Liver (tissue), 8 donors: ENCODE measurements at regions not wholly inside any gene's neighbourhood (a gene's known extent, or its start where the extent isn't known, plus 50 kb on each side); places are given as distances from the start of the nearest gene placed in this dataset.

Experiments used
- DNase-seq: peaks from one replicate; pipeline ENCODE4 v3.0.0-alpha.2; 2017; ENCODE audit warnings: low spot score
- H3K27ac ChIP-seq, 2 donors: one replicate each; pipeline ENCODE4 v1.7.0; 2013; ENCODE audit warnings: inconsistent platforms in 2 of 2, low read length in 2 of 2, control low read depth in 1 of 2, low read depth in 1 of 2, mild to moderate bottlenecking in 1 of 2
- H3K27me3 ChIP-seq, 4 donors: one replicate each; pipeline versions ENCODE4 v1.6.1 to v1.7.0; 2013; ENCODE audit warnings: low read length in 3 of 4, inconsistent platforms in 1 of 4, mild to moderate bottlenecking in 1 of 4, moderate library complexity in 1 of 4; ENCODE audit not compliant: control insufficient read depth in 4 of 4, insufficient read depth in 4 of 4
- H3K36me3 ChIP-seq, 4 donors: one replicate each; pipeline versions ENCODE4 v1.6.1 to v1.7.0; 2013; ENCODE audit warnings: low read length in 3 of 4, mild to moderate bottlenecking in 3 of 4, low read depth in 1 of 4, moderate library complexity in 1 of 4; ENCODE audit not compliant: control insufficient read depth in 4 of 4, insufficient read depth in 3 of 4
- H3K4me1 ChIP-seq, 4 donors: one replicate each; pipeline versions ENCODE4 v1.6.1 to v1.7.0; 2013; ENCODE audit warnings: low read length in 3 of 4, mild to moderate bottlenecking in 3 of 4, moderate library complexity in 1 of 4; ENCODE audit not compliant: control insufficient read depth in 4 of 4, insufficient read depth in 4 of 4
- H3K4me3 ChIP-seq, 3 donors: one replicate each; pipeline versions ENCODE4 v1.6.1 to v1.7.0; 2013; ENCODE audit warnings: low read length in 3 of 3, control low read depth in 1 of 3, low read depth in 1 of 3, mild to moderate bottlenecking in 1 of 3
- H3K9ac ChIP-seq, 2 donors: one replicate each; pipeline ENCODE4 v1.7.0; 2013; ENCODE audit warnings: low read length in 2 of 2, mild to moderate bottlenecking in 2 of 2, moderate library complexity in 2 of 2, control low read depth in 1 of 2, low read depth in 1 of 2
- H3K9me3 ChIP-seq, 4 donors: one replicate each; pipeline versions ENCODE4 v1.6.1 to v1.7.0; 2013; ENCODE audit warnings: low read length in 3 of 4; ENCODE audit not compliant: control insufficient read depth in 4 of 4
- EGR1 ChIP-seq, 2 donors: IDR thresholded peaks; 2 replicates each; pipeline ENCODE4 v1.6.1; 2016 to 2018; ENCODE audit warnings: antibody characterized with exemption in 2 of 2, low read depth in 2 of 2
- FOXA1 ChIP-seq: IDR thresholded peaks from 2 replicates; pipeline ENCODE4 v1.6.1; 2016; ENCODE audit warnings: antibody characterized with exemption
- FOXA2 ChIP-seq: IDR thresholded peaks from 2 replicates; pipeline ENCODE4 v1.6.1; 2016; ENCODE audit warnings: antibody characterized with exemption
- GABPA ChIP-seq, 2 donors: IDR thresholded peaks in 1 of 2; conservative IDR thresholded peaks in 1 of 2; 2 replicates each; pipeline ENCODE4 v1.6.1; 2016; ENCODE audit warnings: antibody characterized with exemption in 2 of 2, mild to moderate bottlenecking in 1 of 2, moderate library complexity in 1 of 2
- HNF4A ChIP-seq, 2 donors: conservative IDR thresholded peaks; 2 replicates each; pipeline ENCODE4 v1.6.1; 2016; ENCODE audit warnings: antibody characterized with exemption in 2 of 2, mild to moderate bottlenecking in 2 of 2
- HNF4G ChIP-seq: IDR thresholded peaks from 2 replicates; pipeline ENCODE4 v1.6.1; 2016; ENCODE audit warnings: antibody characterized with exemption
- JUND ChIP-seq, 2 donors: IDR thresholded peaks; 2 replicates each; pipeline ENCODE4 v1.6.1; 2016; ENCODE audit warnings: antibody characterized with exemption in 2 of 2
- NR2F2 ChIP-seq: IDR thresholded peaks from 2 replicates; pipeline ENCODE4 v1.6.1; 2016; ENCODE audit warnings: antibody characterized with exemption
- RAD21 ChIP-seq, 2 donors: IDR thresholded peaks; 2 replicates each; pipeline ENCODE4 v1.6.1; 2016; ENCODE audit warnings: antibody characterized with exemption in 2 of 2, mild to moderate bottlenecking in 2 of 2
- REST ChIP-seq: IDR thresholded peaks from 2 replicates; pipeline ENCODE4 v1.6.1; 2016; ENCODE audit warnings: antibody characterized with exemption, mild to moderate bottlenecking
- RXRA ChIP-seq, 2 donors: IDR thresholded peaks; 2 replicates each; pipeline ENCODE4 v1.6.1; 2017 to 2018; ENCODE audit warnings: antibody characterized with exemption in 2 of 2, mild to moderate bottlenecking in 1 of 2
- SP1 ChIP-seq: IDR thresholded peaks from 2 replicates; pipeline ENCODE4 v1.6.1; 2018; ENCODE audit warnings: antibody characterized with exemption, mild to moderate bottlenecking
- TAF1 ChIP-seq: conservative IDR thresholded peaks from 2 replicates; pipeline ENCODE4 v1.6.1; 2016; ENCODE audit warnings: antibody characterized with exemption, mild to moderate bottlenecking
- YY1 ChIP-seq: IDR thresholded peaks from 2 replicates; pipeline ENCODE4 v1.6.1; 2016; ENCODE audit warnings: antibody characterized with exemption, mild to moderate bottlenecking
- ZBTB33 ChIP-seq: IDR thresholded peaks from 2 replicates; pipeline ENCODE4 v1.6.1; 2016; ENCODE audit warnings: antibody characterized with exemption
- WGBS: extraction: QIAGEN DNeasy Blood & Tissue Kit; methylation state at CpG from one replicate; pipeline ENCODE4 v1.1.7; 2013; 5-methylcytosine and 5-hydroxymethylcytosine counted together
- TF ChIP-seq, protein P1 (sequence below): IDR thresholded peaks from 2 replicates; pipeline ENCODE4 v1.6.1; 2016; ENCODE audit warnings: antibody characterized with exemption
- TF ChIP-seq, protein P2 (sequence below): fragments of 150-350 bp; IDR thresholded peaks from 2 replicates; pipeline ENCODE4 v1.5.1; 2017; ENCODE audit warnings: improper control_type of control experiment, low read depth, low read length; ENCODE audit not compliant: missing input control
- donor health status: healthy.
- donor health status: healthy.
- donor health status: healthy.
- donor health status: healthy.
- donor health status: healthy.

- H3K27ac ChIP-seq: no peak overlapping the region
- H3K4me1 ChIP-seq: no peaks in the 10 kb centered on the region
- no peaks in the 10 kb centered on the region for H3K36me3 ChIP-seq
- no peaks in the 10 kb centered on the region for H3K27me3 ChIP-seq
- TF ChIP-seq FOXA1 (no peak), ZBTB33 (no peak)
- no peak for DNase-seq
- no peak overlapping the region for H3K4me3 ChIP-seq
- peaks cover 0 to 2% (median 0%) of the 10 kb centered on the region in 4 donors for H3K9me3 ChIP-seq
- WGBS: 83% methylated on average over 1 of the region's 1 CpG
- no peak overlapping the region for H3K9ac ChIP-seq
These were observed 599.8 kb downstream of the FRK start for GRCh38 chr6:115460913-115461312.

GRCh38 chr6:115456848-115457247, 603.8 kb downstream of the FRK start:
- TF ChIP-seq RAD21 (IDR thresholded peaks at IDR 0.05): no peak
- TF ChIP-seq JUND (IDR thresholded peaks at IDR 0.05): no peak
- no peak for TF ChIP-seq FOXA2
- TF ChIP-seq NR2F2: no peak
- TF ChIP-seq, protein P1, sequence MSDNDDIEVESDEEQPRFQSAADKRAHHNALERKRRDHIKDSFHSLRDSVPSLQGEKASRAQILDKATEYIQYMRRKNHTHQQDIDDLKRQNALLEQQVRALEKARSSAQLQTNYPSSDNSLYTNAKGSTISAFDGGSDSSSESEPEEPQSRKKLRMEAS: no peak
- no peak for TF ChIP-seq TAF1
- TF ChIP-seq GABPA (IDR thresholded peaks at IDR 0.05 in 1 of 2, conservative IDR thresholded peaks at IDR 0.05 in 1 of 2): no peak
- DNase-seq: no peak
- Histone ChIP-seq H3K36me3 (no peaks in the 10 kb centered on the region), H3K9me3 (no peaks in the 10 kb centered on the region), H3K4me3 (no peak overlapping the region), H3K27me3 (no peaks in the 10 kb centered on the region), H3K9ac (no peak overlapping the region), H3K4me1 (no peaks in the 10 kb centered on the region), H3K27ac (no peak overlapping the region)

GRCh38 chr6:115443825-115444478, 616.7 kb downstream of the FRK start:
- Histone ChIP-seq H3K4me1 (no peaks in the 10 kb centered on the region), H3K4me3 (no peak overlapping the region), H3K9me3 (no peaks in the 10 kb centered on the region), H3K36me3 (no peaks in the 10 kb centered on the region), H3K27me3 (no peaks in the 10 kb centered on the region), H3K27ac (no peak overlapping the region), H3K9ac (no peak overlapping the region)
- DNase-seq: no peak
- WGBS: 90% methylated on average over 4 of the region's 4 CpGs
- TF ChIP-seq RAD21 (IDR thresholded peaks at IDR 0.05) (no peak), EGR1 (IDR thresholded peaks at IDR 0.05; ENCODE audit: low read depth in 2 of 2) (no peak), HNF4A (conservative IDR thresholded peaks at IDR 0.05) (no peak), FOXA2 (no peak), RXRA (IDR thresholded peaks at IDR 0.05) (no peak), YY1 (no peak), GABPA (IDR thresholded peaks at IDR 0.05 in 1 of 2, conservative IDR thresholded peaks at IDR 0.05 in 1 of 2) (no peak), REST (no peak), SP1 (no peak), FOXA1 (no peak), HNF4G (no peak), ZBTB33 (no peak), NR2F2 (no peak), JUND (IDR thresholded peaks at IDR 0.05) (no peak), TAF1 (no peak)
- TF ChIP-seq, protein P2, sequence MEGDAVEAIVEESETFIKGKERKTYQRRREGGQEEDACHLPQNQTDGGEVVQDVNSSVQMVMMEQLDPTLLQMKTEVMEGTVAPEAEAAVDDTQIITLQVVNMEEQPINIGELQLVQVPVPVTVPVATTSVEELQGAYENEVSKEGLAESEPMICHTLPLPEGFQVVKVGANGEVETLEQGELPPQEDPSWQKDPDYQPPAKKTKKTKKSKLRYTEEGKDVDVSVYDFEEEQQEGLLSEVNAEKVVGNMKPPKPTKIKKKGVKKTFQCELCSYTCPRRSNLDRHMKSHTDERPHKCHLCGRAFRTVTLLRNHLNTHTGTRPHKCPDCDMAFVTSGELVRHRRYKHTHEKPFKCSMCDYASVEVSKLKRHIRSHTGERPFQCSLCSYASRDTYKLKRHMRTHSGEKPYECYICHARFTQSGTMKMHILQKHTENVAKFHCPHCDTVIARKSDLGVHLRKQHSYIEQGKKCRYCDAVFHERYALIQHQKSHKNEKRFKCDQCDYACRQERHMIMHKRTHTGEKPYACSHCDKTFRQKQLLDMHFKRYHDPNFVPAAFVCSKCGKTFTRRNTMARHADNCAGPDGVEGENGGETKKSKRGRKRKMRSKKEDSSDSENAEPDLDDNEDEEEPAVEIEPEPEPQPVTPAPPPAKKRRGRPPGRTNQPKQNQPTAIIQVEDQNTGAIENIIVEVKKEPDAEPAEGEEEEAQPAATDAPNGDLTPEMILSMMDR: no peak
- TF ChIP-seq, protein P1: no peak
